Nephron (organoid): ENCODE measurements at regions not wholly inside any gene's neighbourhood (a gene's known extent, or its start where the extent isn't known, plus 50 kb on each side); places are given as distances from the start of the nearest gene placed in this dataset.

Source experiments
- H3K27ac Mint-ChIP-seq, 3 experiments: 2 replicates each; pipeline ENCODE4 v1.8.0; 2020; ENCODE audit warnings: mixed read lengths in 3 of 3, mild to moderate bottlenecking in 2 of 3, moderate library complexity in 1 of 3
- H3K27me3 Mint-ChIP-seq: 2 replicates; pipeline ENCODE4 v1.8.0; 2021; ENCODE audit warnings: low read depth, mild to moderate bottlenecking, moderate library complexity, mixed read lengths
- H3K36me3 Mint-ChIP-seq: 2 replicates; pipeline ENCODE4 v1.8.0; 2020; ENCODE audit warnings: low read depth, mixed read lengths
- H3K4me1 Mint-ChIP-seq: 2 replicates; pipeline ENCODE4 v1.8.0; 2020; ENCODE audit warnings: mixed read lengths
- H3K4me3 Mint-ChIP-seq, 3 experiments: 2 replicates each; pipeline ENCODE4 v1.8.0; 2020; ENCODE audit warnings: mild to moderate bottlenecking in 3 of 3, mixed read lengths in 3 of 3, moderate library complexity in 2 of 3
- H3K9me3 Mint-ChIP-seq: 2 replicates; pipeline ENCODE4 v1.8.0; 2020; ENCODE audit warnings: mixed read lengths
- TF ChIP-seq, protein P1 (sequence below), 3 experiments: fragments of 200-600 bp; sonication (generic); IDR thresholded peaks; one replicate each; pipeline ENCODE4 v1.5.0; 2021; ENCODE audit warnings: antibody characterized with exemption in 3 of 3; ENCODE audit not compliant: unreplicated experiment in 3 of 3

DNA sequence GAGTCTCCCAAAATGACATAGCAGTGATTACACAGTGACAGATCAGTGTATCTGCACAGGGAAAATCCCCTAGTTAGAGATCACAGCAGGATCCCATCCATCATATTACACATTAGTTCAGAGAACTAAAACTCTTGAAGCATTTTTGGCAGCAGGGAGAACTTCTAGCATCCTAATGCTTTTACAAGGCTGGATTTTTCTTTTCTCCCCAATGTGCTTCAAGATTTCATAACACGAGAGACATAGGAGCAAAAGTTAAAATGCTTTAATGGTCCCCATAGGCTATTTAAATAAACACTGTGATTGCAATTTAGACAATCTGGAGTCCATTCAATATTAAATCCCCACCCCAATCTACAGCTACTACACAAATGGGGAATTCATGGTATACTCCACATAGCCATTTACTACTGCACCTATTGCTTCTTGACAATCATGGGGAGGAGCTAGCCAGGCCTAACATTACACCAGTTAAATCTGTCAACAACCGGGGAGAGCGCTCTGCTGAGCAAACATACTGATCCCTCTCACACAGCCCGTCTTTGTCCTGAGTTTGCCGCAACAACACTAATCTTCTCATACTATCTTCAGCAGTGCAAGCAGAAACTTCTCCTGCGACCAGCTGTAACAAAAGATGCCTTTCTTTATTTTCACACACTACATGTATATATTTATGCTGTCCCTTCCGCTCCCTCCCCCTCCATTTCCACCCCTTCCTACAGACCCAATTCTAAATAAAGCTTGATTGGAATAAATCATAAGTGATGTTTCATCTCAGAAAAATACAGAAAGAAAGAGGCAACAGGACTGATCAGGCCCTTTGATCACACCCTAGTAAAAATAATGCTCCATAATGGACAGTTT lies 120.3 kb upstream of the SOX5 start:
- Mint-ChIP-seq H3K9me3 (no peaks in the 10 kb centered on the region), H3K27ac (peak overlapping the region; percentile 9 to 82 (median 47)), H3K4me3 (peak overlapping the region; percentile 1 to 23 (median 18)), H3K27me3 (no peaks in the 10 kb centered on the region), H3K36me3 (no peaks in the 10 kb centered on the region), H3K4me1 (peaks cover 31% of the 10 kb centered on the region)
- TF ChIP-seq, protein P1, sequence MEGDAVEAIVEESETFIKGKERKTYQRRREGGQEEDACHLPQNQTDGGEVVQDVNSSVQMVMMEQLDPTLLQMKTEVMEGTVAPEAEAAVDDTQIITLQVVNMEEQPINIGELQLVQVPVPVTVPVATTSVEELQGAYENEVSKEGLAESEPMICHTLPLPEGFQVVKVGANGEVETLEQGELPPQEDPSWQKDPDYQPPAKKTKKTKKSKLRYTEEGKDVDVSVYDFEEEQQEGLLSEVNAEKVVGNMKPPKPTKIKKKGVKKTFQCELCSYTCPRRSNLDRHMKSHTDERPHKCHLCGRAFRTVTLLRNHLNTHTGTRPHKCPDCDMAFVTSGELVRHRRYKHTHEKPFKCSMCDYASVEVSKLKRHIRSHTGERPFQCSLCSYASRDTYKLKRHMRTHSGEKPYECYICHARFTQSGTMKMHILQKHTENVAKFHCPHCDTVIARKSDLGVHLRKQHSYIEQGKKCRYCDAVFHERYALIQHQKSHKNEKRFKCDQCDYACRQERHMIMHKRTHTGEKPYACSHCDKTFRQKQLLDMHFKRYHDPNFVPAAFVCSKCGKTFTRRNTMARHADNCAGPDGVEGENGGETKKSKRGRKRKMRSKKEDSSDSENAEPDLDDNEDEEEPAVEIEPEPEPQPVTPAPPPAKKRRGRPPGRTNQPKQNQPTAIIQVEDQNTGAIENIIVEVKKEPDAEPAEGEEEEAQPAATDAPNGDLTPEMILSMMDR (IDR thresholded peaks at IDR 0.05; ENCODE audit: unreplicated experiment in 3 of 3), result no peak

DNA sequence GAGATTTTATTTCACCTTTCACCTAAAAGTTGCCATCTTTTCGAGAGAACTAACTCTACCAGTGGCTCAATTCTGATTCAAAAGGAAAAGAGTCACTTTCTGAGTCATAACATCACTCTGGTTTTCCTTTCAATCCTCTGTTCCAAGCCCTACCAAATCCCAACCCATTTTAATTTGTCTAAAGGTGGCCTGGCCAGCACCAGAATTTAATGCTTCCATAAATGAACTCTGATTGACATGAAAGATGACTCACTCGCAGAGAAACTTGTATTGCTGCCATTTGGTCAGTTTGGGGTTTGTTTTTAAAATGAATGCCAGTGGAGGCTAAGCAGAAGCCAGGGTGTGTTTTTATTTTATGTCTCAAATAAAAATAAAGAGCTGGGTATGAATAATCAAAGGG lies 117.4 kb upstream of the SOX5 start:
- Mint-ChIP-seq H3K27ac (no peak overlapping the region), H3K4me1 (peaks cover 23% of the 10 kb centered on the region), H3K4me3 (no peak overlapping the region), H3K9me3 (no peaks in the 10 kb centered on the region), H3K36me3 (no peaks in the 10 kb centered on the region), H3K27me3 (no peaks in the 10 kb centered on the region)
- TF ChIP-seq, protein P1 (IDR thresholded peaks at IDR 0.05; ENCODE audit: unreplicated experiment in 3 of 3), result no peak

DNA sequence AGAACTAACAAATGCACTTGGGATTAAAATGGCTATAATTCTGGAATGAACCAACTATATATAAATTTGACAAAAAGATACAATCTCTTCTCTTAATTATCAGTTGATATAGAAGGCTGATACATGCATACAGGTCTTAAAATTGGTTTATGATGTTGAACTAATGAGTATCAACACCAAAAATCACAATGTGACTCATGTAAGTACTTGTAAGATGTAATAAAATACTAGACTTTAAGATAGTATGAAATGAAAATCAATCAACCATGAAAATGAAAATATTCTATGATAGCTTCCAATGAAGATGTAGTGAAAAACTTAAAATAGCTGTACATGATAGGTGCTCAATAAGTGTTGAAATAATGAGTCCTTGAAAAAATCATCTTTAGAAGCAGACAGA lies 116.6 kb upstream of the SOX5 start:
- Mint-ChIP-seq H3K27ac (no peak overlapping the region), H3K36me3 (no peaks in the 10 kb centered on the region), H3K4me3 (no peak overlapping the region), H3K27me3 (no peaks in the 10 kb centered on the region), H3K4me1 (peaks cover 22% of the 10 kb centered on the region), H3K9me3 (no peaks in the 10 kb centered on the region)
- TF ChIP-seq, protein P1 (IDR thresholded peaks at IDR 0.05; ENCODE audit: unreplicated experiment in 3 of 3), result no peak

DNA sequence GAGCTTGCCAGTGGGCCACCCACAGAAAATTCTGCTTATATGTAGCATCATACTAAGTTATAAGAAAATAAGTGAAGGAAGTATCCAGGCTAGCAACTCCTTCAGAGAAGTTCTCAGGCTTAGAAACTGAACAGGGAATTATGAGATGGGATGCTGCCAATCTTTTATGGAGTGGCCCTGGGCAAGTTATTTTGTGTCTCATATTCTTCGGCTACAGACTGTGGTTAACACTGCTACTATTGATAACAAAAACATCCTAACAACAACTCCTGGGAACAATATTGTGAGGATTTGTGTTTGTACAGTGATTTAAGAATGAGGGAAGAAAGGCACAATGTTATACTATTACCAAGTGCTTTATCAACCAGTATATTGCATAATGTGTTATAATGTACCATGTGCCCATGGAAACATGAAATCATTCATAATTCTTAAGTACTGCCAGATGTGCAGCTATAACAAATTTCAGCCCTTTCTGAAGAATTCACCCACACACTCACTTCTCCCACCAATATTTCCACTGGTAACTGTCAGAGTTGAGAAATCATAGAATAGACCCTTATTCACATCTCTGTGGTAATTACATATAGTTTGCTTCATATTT lies 113.3 kb upstream of the SOX5 start:
- H3K27ac Mint-ChIP-seq, result no peak overlapping the region
- TF ChIP-seq, protein P1 (IDR thresholded peaks at IDR 0.05; ENCODE audit: unreplicated experiment in 3 of 3), result no peak
- no peaks in the 10 kb centered on the region for H3K4me1 Mint-ChIP-seq
- H3K4me3 Mint-ChIP-seq, result no peak overlapping the region
- H3K9me3 Mint-ChIP-seq, result no peaks in the 10 kb centered on the region
- H3K27me3 Mint-ChIP-seq, result no peaks in the 10 kb centered on the region
- no peaks in the 10 kb centered on the region for H3K36me3 Mint-ChIP-seq

DNA sequence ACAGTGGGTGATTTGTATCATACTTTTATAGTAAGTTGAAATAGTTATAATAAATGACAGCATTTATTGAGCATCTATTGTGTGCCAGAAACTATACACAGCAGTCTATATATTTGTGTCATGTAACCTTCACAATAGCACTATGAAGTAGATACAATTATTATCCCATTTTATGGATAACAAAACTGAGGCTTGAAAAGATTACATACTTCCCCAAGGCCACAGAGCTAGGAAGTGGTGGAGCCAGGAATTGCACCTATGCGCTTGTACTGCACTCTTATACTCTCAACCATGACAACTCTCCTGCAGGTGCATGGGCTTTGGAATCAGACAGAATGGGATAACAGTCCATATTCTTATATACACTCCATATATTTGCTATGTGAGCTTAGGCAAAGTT lies 110.6 kb upstream of the SOX5 start:
- Mint-ChIP-seq H3K9me3 (no peaks in the 10 kb centered on the region), H3K27ac (no peak overlapping the region), H3K27me3 (no peaks in the 10 kb centered on the region), H3K36me3 (no peaks in the 10 kb centered on the region), H3K4me3 (no peak overlapping the region), H3K4me1 (no peaks in the 10 kb centered on the region)
- TF ChIP-seq, protein P1 (IDR thresholded peaks at IDR 0.05; ENCODE audit: unreplicated experiment in 3 of 3), result no peak
